NCI-H748 (cell line): ENCODE measurements at regions not wholly inside any gene's neighbourhood (a gene's known extent, or its start where the extent isn't known, plus 50 kb on each side); places are given as distances from the start of the nearest gene placed in this dataset.
A peak's percentile ranks its signal among the peaks of the same experiment; 100 is the strongest.

Source experiments
- DNase-seq: peaks from one replicate; lab custom pipeline; 2025; ENCODE audit not compliant: unreplicated experiment; lab: John Stamatoyannopoulos, UW

- DNase-seq = no peak
Measured at GRCh38 chr12:89975574-89975973, 266.9 kb upstream of the ATP2B1 start.

GRCh38 chr12:89971880-89972279, 263.2 kb upstream of the ATP2B1 start:
- DNase-seq = peak; percentile 28

- no peak for DNase-seq
Measured at GRCh38 chr12:89970722-89971121, 262.1 kb upstream of the ATP2B1 start.

- DNase-seq = no peak
Measured at GRCh38 chr12:89969093-89969492, 260.5 kb upstream of the ATP2B1 start.

- no peak for DNase-seq
Measured at GRCh38 chr12:89968151-89968700, 259.6 kb upstream of the ATP2B1 start.

DNA sequence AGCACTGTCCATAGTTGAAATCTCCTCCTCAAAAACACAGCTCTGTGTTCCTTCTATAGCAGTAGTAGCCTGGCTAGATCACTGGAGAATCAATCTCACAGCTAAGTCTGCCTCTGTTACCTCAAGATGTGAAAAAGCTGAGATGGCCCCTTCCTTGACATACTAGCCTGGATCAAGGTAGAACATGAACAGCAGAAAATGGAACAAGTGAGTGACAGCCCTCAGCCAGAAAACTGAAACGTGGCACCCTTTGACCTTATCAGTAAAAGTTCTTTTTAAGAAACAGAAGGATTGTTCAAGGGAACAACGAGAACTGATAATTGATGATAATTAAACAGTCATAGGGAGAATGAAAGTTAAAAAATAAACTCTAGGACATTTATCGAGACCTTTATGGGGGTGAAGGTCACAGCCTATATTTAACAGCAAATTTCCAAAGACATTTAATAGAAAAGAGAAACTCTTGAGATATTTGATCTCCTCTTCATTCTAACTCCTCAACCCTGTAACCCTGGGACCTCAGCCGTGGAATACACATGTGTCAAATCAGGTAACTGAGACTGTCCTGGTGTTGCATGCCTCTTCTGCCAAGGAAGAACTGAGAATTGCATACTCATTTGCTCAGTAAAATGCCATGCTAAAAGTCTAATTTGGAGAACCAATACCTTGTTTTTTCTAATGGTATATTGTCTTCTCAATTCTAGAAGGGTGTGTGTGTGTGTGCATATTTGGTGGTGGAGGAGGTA, 258.0 kb upstream of the ATP2B1 start:
- no peak for DNase-seq

DNA sequence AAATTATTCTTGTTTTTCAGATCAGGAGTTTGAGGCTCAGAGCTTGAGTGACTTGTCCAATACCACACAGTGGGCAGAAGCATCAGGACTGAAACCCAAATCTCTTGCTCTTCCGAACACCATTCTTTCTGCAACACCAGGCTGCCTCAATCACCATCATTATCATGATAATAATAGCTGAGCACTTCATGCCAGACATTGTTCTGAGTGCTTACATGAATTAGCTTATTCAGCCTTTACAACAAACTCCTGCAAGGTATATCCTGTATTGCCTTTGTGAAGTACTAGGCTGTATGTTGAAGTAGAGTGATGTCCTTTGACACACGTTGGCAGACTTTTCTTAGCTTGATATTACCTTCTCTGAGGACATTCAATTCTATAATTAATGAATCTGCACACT, 257.4 kb upstream of the ATP2B1 start:
- DNase-seq = peak; percentile 32

DNA sequence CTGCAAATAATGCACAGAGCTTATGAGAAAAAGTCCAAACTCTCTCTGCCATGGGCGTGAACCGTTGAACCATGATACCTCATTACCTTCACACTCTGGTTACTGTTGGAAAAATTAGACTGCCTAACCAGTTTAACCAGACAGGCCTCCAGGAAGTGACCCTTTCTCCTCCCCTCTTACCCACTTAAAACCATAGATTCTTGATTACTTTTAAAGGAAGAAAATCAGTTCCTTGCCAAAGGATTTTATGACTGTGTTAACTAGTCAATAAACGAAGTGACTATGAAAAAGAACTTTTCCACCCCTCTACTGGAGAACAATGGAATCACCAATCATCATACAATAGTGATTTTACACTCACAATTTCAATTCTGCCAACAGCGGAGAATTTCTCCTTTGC, 254.0 kb upstream of the ATP2B1 start:
- DNase-seq = peak; percentile 6

DNA sequence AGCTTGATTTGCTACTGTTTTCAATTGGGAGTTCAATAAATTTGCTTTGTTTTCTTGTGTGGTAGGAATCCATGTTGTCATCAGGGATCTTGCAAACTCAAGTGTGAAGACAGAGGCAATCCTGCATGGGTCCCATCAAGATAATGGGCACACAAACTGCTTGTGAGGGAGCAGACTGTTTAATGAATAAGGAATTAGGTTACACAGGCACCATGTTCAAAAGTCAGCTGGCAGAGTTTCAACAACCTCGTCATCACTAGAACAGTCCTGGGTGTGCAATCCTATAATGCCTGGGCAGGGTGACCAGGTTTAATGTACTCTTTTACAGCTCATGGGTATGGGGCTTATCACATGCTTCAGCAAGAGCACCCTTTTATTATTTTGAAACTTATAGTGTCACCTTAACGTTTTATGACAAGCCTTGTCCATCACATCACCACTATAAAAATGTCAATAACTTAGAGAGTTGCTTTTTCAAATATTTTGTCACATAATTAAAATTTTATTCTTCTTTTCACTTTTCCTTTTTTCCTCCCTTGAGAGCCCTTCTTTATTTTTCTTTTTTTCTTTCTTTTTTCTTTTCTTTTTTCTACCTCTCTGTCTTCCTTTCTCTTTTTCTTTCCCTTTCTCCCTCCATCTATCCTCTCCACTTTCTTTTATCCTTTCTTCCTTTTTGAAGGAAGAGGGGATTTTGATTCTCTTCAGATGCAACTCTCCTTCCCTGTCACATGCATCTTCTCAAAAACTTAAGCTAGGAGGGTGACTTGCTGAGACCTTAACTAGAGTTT, 252.2 kb upstream of the ATP2B1 start:
- peak; percentile 11 for DNase-seq

DNA sequence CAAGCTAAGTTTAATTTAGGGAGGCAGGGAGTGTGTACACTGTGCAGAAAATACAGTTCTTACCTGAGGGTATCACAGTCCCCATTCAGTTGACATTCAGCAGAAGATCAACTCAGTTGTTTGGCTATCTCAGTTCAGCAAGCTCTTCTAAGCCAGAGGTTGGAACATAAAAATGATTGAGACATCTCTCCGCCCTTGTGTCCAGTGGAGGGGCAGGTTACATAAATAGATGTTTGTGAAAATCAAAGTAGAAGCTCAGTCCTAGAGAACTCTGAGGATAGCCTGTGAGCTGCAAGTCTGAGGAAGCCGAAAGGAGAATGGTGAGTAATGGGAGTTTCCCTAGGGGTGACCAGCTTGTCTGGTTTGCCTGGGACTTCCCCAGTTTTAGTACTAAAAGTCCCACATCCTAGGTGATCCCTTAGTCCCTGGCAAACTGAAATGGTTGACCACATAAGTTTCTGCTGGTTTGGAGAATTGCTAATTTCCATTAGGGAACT, 251.4 kb upstream of the ATP2B1 start:
- no peak for DNase-seq

- DNase-seq = no peak
Measured at GRCh38 chr12:89959179-89959578, 250.5 kb upstream of the ATP2B1 start.

- no peak for DNase-seq
Measured at GRCh38 chr12:89954259-89954658, 245.6 kb upstream of the ATP2B1 start.

DNA sequence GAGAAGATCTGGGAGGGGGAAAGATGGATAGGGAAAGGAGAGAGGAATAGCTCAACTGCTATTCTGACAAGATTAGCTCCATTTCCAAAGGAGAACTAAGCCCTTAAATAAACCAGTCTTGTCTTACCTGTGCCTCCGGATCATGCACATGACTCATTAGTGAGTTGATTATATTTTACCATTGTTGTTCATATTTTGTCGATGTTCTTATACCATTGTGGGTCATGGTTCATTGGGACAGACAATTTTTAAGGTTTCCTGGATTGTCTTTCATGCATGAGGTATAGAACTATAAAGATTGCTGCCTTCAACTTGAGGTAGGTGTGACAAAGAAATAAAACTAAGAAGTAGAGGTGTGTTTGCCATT, 243.0 kb upstream of the ATP2B1 start:
- no peak for DNase-seq

DNA sequence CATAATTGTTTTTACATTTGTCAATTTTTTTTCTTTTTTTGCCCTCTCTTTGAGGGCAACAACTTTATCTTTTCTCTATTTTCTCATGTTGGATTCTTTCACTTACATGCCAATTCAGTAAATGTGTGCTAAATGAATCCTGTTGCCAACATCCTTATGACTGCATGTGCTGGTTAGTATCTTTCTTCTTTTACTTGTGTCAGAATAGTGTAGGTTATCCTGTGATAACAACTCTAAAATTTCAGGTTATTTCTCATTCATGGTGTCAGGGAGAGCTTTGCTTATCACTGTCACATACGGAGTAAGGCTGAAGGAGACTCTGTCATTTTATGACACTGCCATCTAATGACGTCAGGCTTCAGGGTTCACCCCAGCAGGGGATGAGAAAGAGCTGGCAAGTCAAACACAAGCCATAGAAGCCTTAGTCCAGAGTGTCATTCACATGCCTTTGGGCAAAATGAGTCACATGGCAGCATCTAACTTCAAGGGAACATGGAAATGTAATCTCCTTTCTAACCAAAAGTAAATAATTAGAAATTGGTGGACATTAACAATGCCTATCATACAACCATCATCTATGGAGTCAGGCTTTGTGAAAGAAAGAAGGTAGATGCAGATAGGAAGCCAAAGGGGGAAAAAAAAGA, 242.5 kb upstream of the ATP2B1 start:
- peak; percentile 40 for DNase-seq

DNA sequence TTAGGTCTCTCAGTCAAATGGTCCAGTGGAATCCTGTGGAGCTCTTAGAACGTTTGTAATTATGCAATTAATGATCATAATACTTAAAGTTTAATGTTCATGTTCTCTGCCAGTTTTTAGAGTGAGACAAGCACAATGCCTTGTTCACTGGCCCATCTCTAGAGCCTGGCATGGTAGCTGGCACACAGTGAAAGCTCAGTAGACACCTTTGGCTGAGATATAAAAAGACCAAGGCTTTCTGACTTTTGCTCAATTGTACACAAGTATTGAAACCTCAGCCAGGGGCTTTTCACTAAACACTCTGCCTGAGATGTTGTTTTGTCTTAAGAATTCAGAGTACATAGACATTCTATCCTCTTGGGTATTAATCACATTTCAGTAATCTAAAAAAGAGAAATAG, 241.8 kb upstream of the ATP2B1 start:
- DNase-seq = peak; percentile 21

DNA sequence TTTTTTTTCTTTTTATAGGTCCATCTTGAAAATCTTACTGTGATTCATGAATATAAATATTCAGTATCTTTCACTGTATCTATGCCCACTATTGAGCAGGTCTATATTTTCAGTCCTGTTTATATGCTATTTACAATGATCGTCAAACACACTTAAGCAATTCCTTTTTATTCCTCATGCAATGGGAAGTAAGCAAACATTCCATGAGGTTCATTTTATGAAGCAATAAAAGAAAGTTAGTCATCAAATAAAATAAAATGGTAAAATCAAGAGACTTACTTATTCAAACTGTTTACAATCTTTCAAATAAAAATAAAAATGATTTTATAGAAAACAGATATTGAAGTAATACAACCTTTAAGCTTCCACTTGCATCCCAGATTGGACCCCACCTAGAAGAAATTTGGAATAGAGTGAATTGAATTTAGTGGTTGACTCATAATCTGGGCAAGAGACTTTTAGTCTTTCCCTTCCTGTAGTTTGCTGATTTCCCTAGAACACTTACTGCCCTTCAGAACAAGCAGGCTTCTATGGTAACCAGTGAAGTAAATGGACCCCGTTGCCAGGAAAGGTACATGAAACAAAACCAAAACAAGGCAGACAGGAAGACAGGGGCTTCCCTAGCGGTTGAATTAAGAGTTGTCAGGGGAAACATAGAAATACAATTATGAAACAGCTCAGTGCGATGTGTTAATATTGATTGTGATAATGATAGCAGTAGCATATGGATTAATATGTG, 241.0 kb upstream of the ATP2B1 start:
- DNase-seq = peak; percentile 92

DNA sequence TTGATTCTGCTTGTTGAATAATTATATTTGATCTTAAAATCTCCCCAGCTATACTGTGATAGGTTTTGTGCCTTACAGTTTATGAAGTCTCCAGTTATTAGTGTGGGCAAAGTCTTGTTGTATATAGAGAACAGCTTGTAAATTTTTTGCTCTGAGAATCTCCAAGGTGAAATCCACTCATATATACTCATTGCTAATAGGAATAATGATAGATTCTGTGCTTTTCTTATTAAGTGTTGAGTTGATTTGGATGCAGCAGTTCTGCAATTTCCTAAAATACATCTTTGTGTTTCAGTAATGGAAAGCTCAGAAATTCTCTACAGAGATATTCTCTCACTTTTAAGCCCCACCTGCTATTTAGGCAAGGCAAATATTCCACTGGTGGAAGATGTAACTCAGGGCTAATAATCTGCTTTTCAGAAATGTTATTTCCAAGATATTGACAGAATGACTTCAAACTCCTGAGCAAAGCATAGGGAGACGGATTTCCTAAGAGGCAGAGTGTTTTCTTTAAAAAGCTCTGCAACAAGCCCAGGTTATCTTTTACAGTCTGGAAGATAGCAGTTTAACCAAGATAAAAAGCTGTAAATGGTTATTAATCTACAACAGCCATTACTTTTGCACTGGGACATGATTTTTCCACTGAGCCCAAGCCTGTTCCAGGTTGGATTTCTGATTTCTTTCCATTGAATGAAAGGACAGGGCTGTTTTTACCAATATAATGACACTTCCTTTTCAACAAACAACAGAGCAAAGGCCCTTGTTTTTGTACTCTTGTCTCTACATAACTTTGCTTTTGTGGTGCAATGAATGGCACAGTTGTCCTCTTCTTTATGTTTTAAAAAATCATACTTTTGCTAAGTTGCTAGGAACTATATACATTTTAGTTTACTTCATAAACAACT, 239.9 kb upstream of the ATP2B1 start:
- no peak for DNase-seq

GRCh38 chr12:89947437-89948270, 239.0 kb upstream of the ATP2B1 start:
- no peak for DNase-seq

DNA sequence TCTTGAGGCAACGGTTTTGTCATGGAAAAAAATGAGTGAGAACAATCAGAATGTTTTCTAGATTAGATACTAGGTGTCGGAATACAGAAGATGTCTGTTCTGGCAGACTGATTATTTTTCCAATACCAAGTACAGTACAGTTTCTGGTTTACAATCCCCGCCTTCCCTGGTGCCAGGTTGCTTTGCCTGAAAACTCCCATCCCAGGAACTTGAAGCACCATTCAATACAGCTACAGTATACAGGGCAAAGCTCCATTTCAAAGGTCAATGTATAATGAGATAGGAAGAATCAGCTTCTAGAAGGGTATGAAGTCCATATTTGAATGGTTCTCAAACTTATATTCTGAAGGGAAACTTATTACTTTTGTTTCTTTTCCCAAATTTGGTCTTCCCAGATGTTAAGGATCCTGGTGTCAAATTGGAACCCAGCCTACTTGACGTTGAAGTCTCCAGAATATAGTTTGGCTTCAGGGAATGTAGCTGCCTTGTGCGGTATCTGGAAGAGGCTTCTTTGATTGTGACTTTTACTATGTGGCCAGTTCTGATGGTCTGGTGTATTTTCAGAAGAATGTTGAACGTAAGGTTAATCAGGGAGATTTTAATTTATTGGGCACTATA, 238.0 kb upstream of the ATP2B1 start:
- no peak for DNase-seq
